Peyer's patch (tissue), 4 donors: ENCODE measurements at regions not wholly inside any gene's neighbourhood (a gene's known extent, or its start where the extent isn't known, plus 50 kb on each side); places are given as distances from the start of the nearest gene placed in this dataset.

Experiments used
- DNase-seq, 3 donors: peaks; one replicate each; pipeline ENCODE4 v3.0.0-alpha.2; 2017 to 2019
- H3K27ac ChIP-seq, 4 donors: fragments of 200-600 bp; sonication (generic); one replicate each; pipeline ENCODE4 v1.5.1; 2016 to 2019
- H3K27me3 ChIP-seq, 2 donors: fragments of 200-600 bp; sonication (generic); one replicate each; pipeline ENCODE4 v1.5.1; 2019
- H3K36me3 ChIP-seq, 3 donors: fragments of 200-600 bp; sonication (generic); one replicate each; pipeline ENCODE4 v1.5.1; 2016 to 2019
- H3K4me1 ChIP-seq, 4 donors: fragments of 200-600 bp; sonication (generic); one replicate each; pipeline ENCODE4 v1.5.1; 2016 to 2019
- H3K4me3 ChIP-seq, 4 donors: fragments of 200-600 bp; sonication (generic); 1 replicate in 3 of 4; 2 replicates in 1 of 4; pipeline ENCODE4 v1.5.1; 2016 to 2019; ENCODE audit warnings: mild to moderate bottlenecking in 1 of 4
- H3K9me3 ChIP-seq, 4 donors: fragments of 200-600 bp; sonication (generic); one replicate each; pipeline ENCODE4 v1.5.1; 2016 to 2019; ENCODE audit warnings: mild to moderate bottlenecking in 1 of 4
- POLR2A ChIP-seq, 2 donors: fragments of 450-650 bp; IDR thresholded peaks; one replicate each; pipeline ENCODE4 v1.5.1; 2017; ENCODE audit warnings: antibody characterized with exemption in 2 of 2, mild to moderate bottlenecking in 2 of 2, moderate library complexity in 2 of 2
- TF ChIP-seq, protein P1 (sequence below), 6 experiments: fragments of 450-650 bp in 4 of 6; fragments of 200-600 bp in 2 of 6; sonication (generic) in 1 of 6; IDR thresholded peaks; one replicate each; pipeline ENCODE4 v1.5.1; 2017 to 2019; ENCODE audit warnings: antibody characterized with exemption in 6 of 6, mild to moderate bottlenecking in 3 of 6, moderate library complexity in 1 of 6

DNA sequence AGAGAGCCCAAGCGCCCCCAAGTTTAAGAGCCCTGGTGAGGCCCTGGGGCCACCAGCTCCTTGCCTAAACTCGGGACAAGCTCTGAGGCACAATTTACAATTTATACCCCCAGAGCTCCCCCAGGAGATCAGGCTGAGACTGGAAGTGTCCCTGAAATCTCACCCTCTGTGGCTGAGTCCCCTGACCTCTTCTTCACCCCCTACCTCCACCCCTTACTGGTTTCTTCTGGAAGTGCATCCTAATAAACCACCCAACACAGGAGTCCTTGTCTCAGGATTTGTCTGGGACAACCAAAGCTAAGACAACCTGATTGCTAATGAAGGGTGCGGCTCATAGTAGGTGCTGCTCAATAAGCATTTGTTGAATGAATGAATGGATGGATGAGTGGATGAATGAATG is 206.4 kb downstream of the BCL11B start:
- peaks cover 0 to 4% (median 0%) of the 10 kb centered on the region in 4 donors for H3K9me3 ChIP-seq
- H3K27ac ChIP-seq, result no peak overlapping the region
- H3K27me3 ChIP-seq, result no peaks in the 10 kb centered on the region
- no peaks in the 10 kb centered on the region for H3K36me3 ChIP-seq
- TF ChIP-seq, protein P1, sequence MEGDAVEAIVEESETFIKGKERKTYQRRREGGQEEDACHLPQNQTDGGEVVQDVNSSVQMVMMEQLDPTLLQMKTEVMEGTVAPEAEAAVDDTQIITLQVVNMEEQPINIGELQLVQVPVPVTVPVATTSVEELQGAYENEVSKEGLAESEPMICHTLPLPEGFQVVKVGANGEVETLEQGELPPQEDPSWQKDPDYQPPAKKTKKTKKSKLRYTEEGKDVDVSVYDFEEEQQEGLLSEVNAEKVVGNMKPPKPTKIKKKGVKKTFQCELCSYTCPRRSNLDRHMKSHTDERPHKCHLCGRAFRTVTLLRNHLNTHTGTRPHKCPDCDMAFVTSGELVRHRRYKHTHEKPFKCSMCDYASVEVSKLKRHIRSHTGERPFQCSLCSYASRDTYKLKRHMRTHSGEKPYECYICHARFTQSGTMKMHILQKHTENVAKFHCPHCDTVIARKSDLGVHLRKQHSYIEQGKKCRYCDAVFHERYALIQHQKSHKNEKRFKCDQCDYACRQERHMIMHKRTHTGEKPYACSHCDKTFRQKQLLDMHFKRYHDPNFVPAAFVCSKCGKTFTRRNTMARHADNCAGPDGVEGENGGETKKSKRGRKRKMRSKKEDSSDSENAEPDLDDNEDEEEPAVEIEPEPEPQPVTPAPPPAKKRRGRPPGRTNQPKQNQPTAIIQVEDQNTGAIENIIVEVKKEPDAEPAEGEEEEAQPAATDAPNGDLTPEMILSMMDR (IDR thresholded peaks at IDR 0.05), result no peak
- no peak for TF ChIP-seq POLR2A (IDR thresholded peaks at IDR 0.05)
- no peak overlapping the region for H3K4me3 ChIP-seq
- peaks cover 0 to 4% (median 0%) of the 10 kb centered on the region in 4 donors for H3K4me1 ChIP-seq
- DNase-seq, result no peak

DNA sequence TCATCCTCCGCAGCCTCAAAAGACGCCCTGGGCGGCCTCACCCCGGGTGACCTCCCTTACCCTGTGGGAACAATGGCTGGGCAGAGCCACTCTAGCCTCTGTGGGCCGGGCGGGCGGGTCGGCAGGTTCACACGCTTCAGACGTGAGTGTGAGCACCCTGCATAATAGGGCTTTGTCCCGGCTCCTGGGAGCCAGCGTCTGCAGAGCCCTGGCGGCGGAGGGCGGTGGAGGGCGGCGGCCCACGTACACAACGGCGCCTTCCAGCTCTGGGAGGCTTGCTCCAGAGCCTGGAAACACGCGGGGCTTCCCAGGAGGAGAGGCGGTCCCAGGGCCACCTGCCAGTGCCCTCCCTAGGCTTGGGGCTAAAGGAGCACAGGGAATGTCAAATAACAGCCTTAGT is 205.6 kb downstream of the BCL11B start:
- Histone ChIP-seq H3K9me3 (peaks cover 0 to 4% (median 0%) of the 10 kb centered on the region in 4 donors), H3K27ac (no peak overlapping the region), H3K36me3 (no peaks in the 10 kb centered on the region), H3K27me3 (no peaks in the 10 kb centered on the region), H3K4me3 (no peak overlapping the region), H3K4me1 (peaks cover 0 to 4% (median 0%) of the 10 kb centered on the region in 4 donors)
- DNase-seq, result no peak
- no peak for TF ChIP-seq POLR2A (IDR thresholded peaks at IDR 0.05)
- TF ChIP-seq, protein P1 (IDR thresholded peaks at IDR 0.05), result peak in 1 of 6 experiments; percentile 4

DNA sequence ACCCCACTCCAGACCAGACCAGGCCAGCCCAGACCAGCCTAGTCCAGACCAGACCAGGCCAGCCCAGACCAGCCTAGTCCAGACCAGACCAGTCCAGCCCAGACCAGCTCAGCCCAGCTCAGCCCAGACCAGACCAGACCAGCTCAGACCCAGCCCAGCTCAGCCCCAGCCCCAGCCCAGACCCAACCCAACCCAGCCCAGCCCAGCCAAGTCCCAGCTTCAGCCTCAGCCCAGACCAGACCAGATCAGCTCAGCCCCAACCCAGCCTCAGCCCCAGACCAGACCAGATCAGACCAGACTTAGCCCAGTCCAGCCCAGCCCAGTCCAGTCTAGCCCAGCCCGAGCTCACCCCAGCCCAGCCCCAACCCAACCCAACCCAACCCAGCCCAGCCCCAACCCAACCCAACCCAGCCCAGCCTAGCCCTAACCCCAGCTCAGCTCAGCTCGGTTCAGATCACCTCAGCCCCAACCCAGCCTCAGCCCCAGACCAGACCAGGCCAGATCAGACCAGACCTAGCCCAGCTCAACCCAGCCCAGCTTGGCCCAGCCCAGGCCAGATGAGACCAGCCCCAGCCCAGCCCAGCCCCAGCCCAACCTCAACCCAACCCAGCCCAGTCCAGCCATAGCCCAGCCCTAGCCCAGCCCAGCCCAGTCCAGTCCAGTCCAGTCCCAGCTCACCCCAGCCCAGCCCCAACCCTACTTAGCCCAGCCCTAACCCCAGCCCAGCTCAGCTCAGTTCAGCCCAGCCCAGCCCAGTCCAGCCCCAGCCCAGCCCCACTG is 204.7 kb downstream of the BCL11B start:
- peaks cover 0 to 4% (median 0%) of the 10 kb centered on the region in 4 donors for H3K4me1 ChIP-seq
- peaks cover 0 to 4% (median 0%) of the 10 kb centered on the region in 4 donors for H3K9me3 ChIP-seq
- no peaks in the 10 kb centered on the region for H3K36me3 ChIP-seq
- H3K4me3 ChIP-seq, result no peak overlapping the region
- TF ChIP-seq POLR2A (IDR thresholded peaks at IDR 0.05), result no peak
- TF ChIP-seq, protein P1 (IDR thresholded peaks at IDR 0.05), result no peak
- no peak overlapping the region for H3K27ac ChIP-seq
- no peak for DNase-seq
- H3K27me3 ChIP-seq, result no peaks in the 10 kb centered on the region

DNA sequence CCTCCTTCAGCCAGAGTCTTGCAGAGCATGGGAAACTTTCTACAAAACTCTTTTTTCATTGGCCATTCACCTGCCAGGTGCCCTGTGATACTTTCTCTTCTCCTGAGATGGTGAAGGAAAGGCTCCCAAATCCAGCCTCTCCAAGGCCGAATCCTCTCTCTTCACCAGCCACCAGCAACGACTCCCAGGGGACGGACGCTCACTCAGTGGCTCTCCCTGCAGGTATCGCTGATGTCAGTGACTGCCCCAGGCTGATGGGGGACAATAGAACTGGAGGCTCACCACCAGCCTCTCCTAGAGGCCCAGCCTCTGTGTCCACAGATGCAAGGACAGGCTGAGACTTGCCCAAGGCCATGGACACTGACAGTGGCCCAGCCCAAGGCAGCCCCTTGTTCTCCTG is 204.1 kb downstream of the BCL11B start:
- Histone ChIP-seq H3K9me3 (peaks cover 0 to 4% (median 0%) of the 10 kb centered on the region in 4 donors), H3K36me3 (no peaks in the 10 kb centered on the region), H3K4me3 (no peak overlapping the region), H3K4me1 (peaks cover 0 to 4% (median 0%) of the 10 kb centered on the region in 4 donors), H3K27me3 (no peaks in the 10 kb centered on the region), H3K27ac (no peak overlapping the region)
- TF ChIP-seq, protein P1 (IDR thresholded peaks at IDR 0.05), result no peak
- no peak for TF ChIP-seq POLR2A (IDR thresholded peaks at IDR 0.05)
- no peak for DNase-seq

DNA sequence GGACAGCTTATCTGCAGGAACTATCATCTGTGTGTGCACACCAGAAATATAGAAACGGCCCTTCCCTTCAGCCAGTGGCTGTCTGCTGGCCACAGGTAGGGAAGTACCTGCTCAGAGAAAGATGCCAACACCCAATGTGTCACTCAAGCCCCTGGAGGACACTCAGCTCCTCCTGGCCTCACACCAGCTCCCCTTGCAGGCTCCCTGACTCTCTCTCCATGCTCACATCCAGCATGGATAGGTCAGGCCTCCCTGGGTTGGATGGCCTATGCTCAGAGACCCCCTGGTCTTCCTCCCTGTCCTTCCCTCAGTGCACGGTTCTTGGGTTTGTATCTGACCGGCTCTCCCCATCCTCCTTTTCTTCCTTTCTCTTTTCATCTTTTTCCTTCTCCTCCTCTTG is 202.1 kb downstream of the BCL11B start:
- Histone ChIP-seq H3K4me3 (no peak overlapping the region), H3K36me3 (no peaks in the 10 kb centered on the region), H3K27ac (no peak overlapping the region), H3K4me1 (no peaks in the 10 kb centered on the region), H3K9me3 (peaks cover 0 to 4% (median 0%) of the 10 kb centered on the region in 4 donors), H3K27me3 (no peaks in the 10 kb centered on the region)
- TF ChIP-seq, protein P1 (IDR thresholded peaks at IDR 0.05), result no peak
- TF ChIP-seq POLR2A (IDR thresholded peaks at IDR 0.05), result no peak
- DNase-seq, result no peak
